Keratinocyte (primary cell): ENCODE measurements at regions not wholly inside any gene's neighbourhood (a gene's known extent, or its start where the extent isn't known, plus 50 kb on each side); places are given as distances from the start of the nearest gene placed in this dataset.

ENCODE experiments used
- DNase-seq: peaks from one replicate; pipeline ENCODE4 v3.0.0-alpha.2; 2011; ENCODE audit warnings: low read depth, missing footprints, low spot score
- FAIRE-seq: peaks from 2 replicates; lab custom pipeline; 2011; peaks lifted over from hg19 to GRCh38; lab: Jason Lieb, UNC
- H2AFZ ChIP-seq: 2 replicates; pipeline ENCODE4 v1.6.0; 2012; ENCODE audit warnings: low read length, control low read depth, inconsistent platforms; ENCODE audit not compliant: control insufficient read depth
- H3K27ac ChIP-seq: 2 replicates; pipeline ENCODE4 v1.5.1; 2011; ENCODE audit warnings: low read length; ENCODE audit not compliant: control insufficient read depth, insufficient read depth
- H3K27me3 ChIP-seq: 3 replicates; pipeline ENCODE4 v1.6.0; 2011; ENCODE audit warnings: low read length; ENCODE audit not compliant: control insufficient read depth, insufficient read depth; ENCODE audit errors: extremely low read depth
- H3K36me3 ChIP-seq, 2 experiments: 2 replicates in 1 of 2; 3 replicates in 1 of 2; pipeline ENCODE4 v1.5.1; 2011; ENCODE audit warnings: low read length in 2 of 2, mild to moderate bottlenecking in 1 of 2; ENCODE audit not compliant: control insufficient read depth in 2 of 2, insufficient read depth in 2 of 2; ENCODE audit errors: extremely low read depth in 1 of 2
- H3K4me1 ChIP-seq: 3 replicates; pipeline ENCODE4 v1.5.1; 2011; ENCODE audit warnings: low read length; ENCODE audit not compliant: control insufficient read depth, insufficient read depth; ENCODE audit errors: extremely low read depth
- H3K4me2 ChIP-seq: 3 replicates; pipeline ENCODE4 v1.6.0; 2011; ENCODE audit warnings: low read depth, low read length; ENCODE audit not compliant: control insufficient read depth, insufficient read depth; ENCODE audit errors: extremely low read depth
- H3K4me3 ChIP-seq, 3 experiments: fragments of 200-600 bp in 1 of 3; sonication (generic) in 1 of 3; 2 replicates in 2 of 3; 3 replicates in 1 of 3; pipeline ENCODE4 v1.5.1; 2011 to 2016; ENCODE audit warnings: low read length in 3 of 3, mild to moderate bottlenecking in 3 of 3, control low read depth in 2 of 3, inconsistent platforms in 1 of 3, low read depth in 1 of 3, mixed read lengths in 1 of 3, mixed run types in 1 of 3, moderate library complexity in 1 of 3; ENCODE audit not compliant: control insufficient read depth in 2 of 3, insufficient read depth in 2 of 3; ENCODE audit errors: extremely low read depth in 1 of 3
- H3K79me2 ChIP-seq: 2 replicates; pipeline ENCODE4 v1.6.0; 2012; ENCODE audit warnings: low read length; ENCODE audit not compliant: control insufficient read depth, insufficient read depth
- H3K9ac ChIP-seq: 3 replicates; pipeline ENCODE4 v1.6.0; 2011; ENCODE audit warnings: low read length; ENCODE audit not compliant: control insufficient read depth, insufficient read depth; ENCODE audit errors: extremely low read depth
- H3K9me1 ChIP-seq: 3 replicates; pipeline ENCODE4 v1.6.0; 2011; ENCODE audit warnings: low read length; ENCODE audit not compliant: control insufficient read depth, insufficient read depth; ENCODE audit errors: extremely low read depth
- H3K9me3 ChIP-seq: 2 replicates; pipeline ENCODE4 v1.5.1; 2012; ENCODE audit warnings: low read depth, low read length; ENCODE audit not compliant: control insufficient read depth
- H4K20me1 ChIP-seq: 3 replicates; pipeline ENCODE4 v1.6.0; 2011; ENCODE audit warnings: low read length; ENCODE audit not compliant: control insufficient read depth, insufficient read depth; ENCODE audit errors: extremely low read depth
- EZH2 ChIP-seq: IDR thresholded peaks from one replicate; pipeline ENCODE4 v1.6.1; 2012; ENCODE audit warnings: inconsistent platforms, mild to moderate bottlenecking, low read length, moderate library complexity
- dilution Hi-C: fragments of 300-500 bp; cut with MboI; formaldehyde crosslinking; loops from one replicate; pipeline ENCODE4 v1.7.0; 2020; ENCODE audit warnings: low sequenced_read_pairs; ENCODE audit not compliant: extremely low pct_ligation_motif_present
- TF ChIP-seq, protein P1 (sequence below), 3 experiments: IDR thresholded peaks in 1 of 3; conservative IDR thresholded peaks in 1 of 3; optimal IDR thresholded peaks in 1 of 3; 2 replicates in 2 of 3; 3 replicates in 1 of 3; pipeline versions ENCODE3 to v1.5.1; 2011; ENCODE audit warnings: low read length in 3 of 3, mild to moderate bottlenecking in 3 of 3, moderate library complexity in 2 of 3, control low read depth in 1 of 3, inconsistent platforms in 1 of 3; ENCODE audit not compliant: insufficient read depth in 2 of 3; ENCODE audit errors: extremely low read depth in 1 of 3

DNA sequence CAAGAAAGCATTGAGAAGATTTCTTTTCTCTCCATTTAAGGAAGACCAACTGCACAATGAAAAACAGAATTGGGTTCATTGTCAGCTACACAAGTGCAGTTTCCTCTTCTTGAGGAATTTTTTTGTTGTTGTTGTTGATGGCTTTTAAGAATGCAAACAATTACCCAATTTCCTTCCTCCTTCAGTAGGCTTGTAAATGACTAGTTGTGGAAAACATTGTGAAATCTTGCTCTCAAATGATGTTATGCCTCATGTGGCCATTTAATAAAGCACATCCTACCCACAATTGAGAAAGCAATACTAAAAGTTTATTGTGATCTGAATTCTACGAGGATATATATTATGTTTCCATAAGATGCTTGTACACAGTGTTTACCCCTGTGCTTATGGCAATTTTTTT lies 171.6 kb downstream of the FAM174A start:
- TF ChIP-seq, protein P1, sequence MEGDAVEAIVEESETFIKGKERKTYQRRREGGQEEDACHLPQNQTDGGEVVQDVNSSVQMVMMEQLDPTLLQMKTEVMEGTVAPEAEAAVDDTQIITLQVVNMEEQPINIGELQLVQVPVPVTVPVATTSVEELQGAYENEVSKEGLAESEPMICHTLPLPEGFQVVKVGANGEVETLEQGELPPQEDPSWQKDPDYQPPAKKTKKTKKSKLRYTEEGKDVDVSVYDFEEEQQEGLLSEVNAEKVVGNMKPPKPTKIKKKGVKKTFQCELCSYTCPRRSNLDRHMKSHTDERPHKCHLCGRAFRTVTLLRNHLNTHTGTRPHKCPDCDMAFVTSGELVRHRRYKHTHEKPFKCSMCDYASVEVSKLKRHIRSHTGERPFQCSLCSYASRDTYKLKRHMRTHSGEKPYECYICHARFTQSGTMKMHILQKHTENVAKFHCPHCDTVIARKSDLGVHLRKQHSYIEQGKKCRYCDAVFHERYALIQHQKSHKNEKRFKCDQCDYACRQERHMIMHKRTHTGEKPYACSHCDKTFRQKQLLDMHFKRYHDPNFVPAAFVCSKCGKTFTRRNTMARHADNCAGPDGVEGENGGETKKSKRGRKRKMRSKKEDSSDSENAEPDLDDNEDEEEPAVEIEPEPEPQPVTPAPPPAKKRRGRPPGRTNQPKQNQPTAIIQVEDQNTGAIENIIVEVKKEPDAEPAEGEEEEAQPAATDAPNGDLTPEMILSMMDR (optimal IDR thresholded peaks at IDR 0.05 in 1 of 3, IDR thresholded peaks at IDR 0.05 in 1 of 3, conservative IDR thresholded peaks at IDR 0.05 in 1 of 3; ENCODE audit: extremely low read depth in 1 of 3, insufficient read depth in 2 of 3, low read length in 3 of 3): peak in 2 of 3 experiments; percentile 32 to 36
- TF ChIP-seq EZH2: no peak
- no peak for DNase-seq
- Histone ChIP-seq H3K36me3 (no peaks in the 10 kb centered on the region), H3K27ac (no peak overlapping the region), H3K27me3 (no peaks in the 10 kb centered on the region), H3K4me2 (no peak overlapping the region), H2AFZ (no peak overlapping the region), H3K4me1 (no peaks in the 10 kb centered on the region), H3K9me1 (no peaks in the 10 kb centered on the region), H3K9ac (no peak overlapping the region), H3K4me3 (no peak overlapping the region), H3K79me2 (no peaks in the 10 kb centered on the region), H4K20me1 (no peaks in the 10 kb centered on the region), H3K9me3 (no peaks in the 10 kb centered on the region)
- FAIRE-seq: no peak
- dilution Hi-C loops: no loop called here

DNA sequence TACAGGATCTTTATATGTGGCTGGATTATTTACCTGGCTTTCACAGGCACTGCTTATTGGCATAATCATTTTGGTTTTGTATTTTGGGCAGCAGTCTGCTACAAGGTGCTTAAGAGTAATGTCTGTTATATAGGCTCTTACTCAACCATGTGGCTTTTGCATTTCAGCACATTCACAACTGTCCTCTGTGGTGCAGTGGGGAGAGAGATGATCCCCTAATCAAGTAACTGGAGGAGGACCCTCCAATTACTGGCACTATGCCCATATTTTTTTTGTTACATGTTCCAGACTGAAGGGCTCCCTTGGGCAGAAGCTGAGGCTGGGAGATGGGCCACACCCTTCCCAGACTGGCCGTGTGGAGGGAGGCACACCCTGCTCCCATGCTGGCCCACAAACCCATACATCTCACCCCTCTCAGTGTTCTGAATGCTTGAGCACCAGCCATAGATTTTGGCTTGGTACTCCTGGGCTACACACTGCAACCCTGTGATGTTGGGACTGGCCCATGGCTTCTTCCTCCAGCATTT lies 173.5 kb downstream of the FAM174A start:
- DNase-seq (no peak), FAIRE-seq (no peak)
- no peak overlapping the region for H3K4me2 ChIP-seq
- H3K9ac ChIP-seq: no peak overlapping the region
- H3K9me3 ChIP-seq: no peaks in the 10 kb centered on the region
- no peaks in the 10 kb centered on the region for H3K27me3 ChIP-seq
- H3K79me2 ChIP-seq: no peaks in the 10 kb centered on the region
- H3K9me1 ChIP-seq: no peaks in the 10 kb centered on the region
- dilution Hi-C loops: no loop called here
- no peaks in the 10 kb centered on the region for H4K20me1 ChIP-seq
- TF ChIP-seq, protein P1 (optimal IDR thresholded peaks at IDR 0.05 in 1 of 3, IDR thresholded peaks at IDR 0.05 in 1 of 3, conservative IDR thresholded peaks at IDR 0.05 in 1 of 3; ENCODE audit: extremely low read depth in 1 of 3, insufficient read depth in 2 of 3, low read length in 3 of 3): no peak
- TF ChIP-seq EZH2: no peak
- H3K27ac ChIP-seq: no peak overlapping the region
- H3K4me3 ChIP-seq: no peak overlapping the region
- H3K36me3 ChIP-seq: no peaks in the 10 kb centered on the region
- no peak overlapping the region for H2AFZ ChIP-seq
- H3K4me1 ChIP-seq: no peaks in the 10 kb centered on the region
